Hepatocyte (in vitro differentiated cells): ENCODE measurements at regions not wholly inside any gene's neighbourhood (a gene's known extent, or its start where the extent isn't known, plus 50 kb on each side); places are given as distances from the start of the nearest gene placed in this dataset.

Experiments
- DNase-seq: peaks from one replicate; pipeline ENCODE4 v3.0.0-alpha.2; 2016; ENCODE audit warnings: low spot score
- H2AFZ ChIP-seq: fragments of 200-600 bp; sonication (generic); 2 replicates; pipeline ENCODE4 v1.6.0; 2016; ENCODE audit warnings: antibody characterized with exemption, mild to moderate bottlenecking
- H3K27ac ChIP-seq: fragments of 200-600 bp; sonication (generic); 2 replicates; pipeline ENCODE4 v1.5.1; 2016; ENCODE audit warnings: mild to moderate bottlenecking
- H3K27me3 ChIP-seq: fragments of 200-600 bp; sonication (generic); 2 replicates; pipeline ENCODE4 v1.6.1; 2016
- H3K36me3 ChIP-seq: fragments of 200-600 bp; sonication (generic); replicated peaks from 2 replicates; pipeline ENCODE4 v1.5.1; 2016; ENCODE audit warnings: low read depth; ENCODE audit not compliant: insufficient read depth
- H3K4me1 ChIP-seq: fragments of 200-600 bp; sonication (generic); 2 replicates; pipeline ENCODE4 v1.5.1; 2016; ENCODE audit warnings: mild to moderate bottlenecking, moderate library complexity; ENCODE audit not compliant: insufficient read depth
- H3K4me2 ChIP-seq: fragments of 200-600 bp; sonication (generic); 2 replicates; pipeline ENCODE4 v1.6.0; 2016
- H3K4me3 ChIP-seq: fragments of 200-600 bp; sonication (generic); 2 replicates; pipeline ENCODE4 v1.5.1; 2016; ENCODE audit warnings: mild to moderate bottlenecking
- H3K79me2 ChIP-seq: fragments of 200-600 bp; sonication (generic); 2 replicates; pipeline ENCODE4 v1.6.0; 2017; ENCODE audit warnings: mild to moderate bottlenecking
- H3K9me2 ChIP-seq: fragments of 200-600 bp; sonication (generic); replicated peaks from 2 replicates; pipeline ENCODE4 v1.6.0; 2017; ENCODE audit warnings: mild to moderate bottlenecking; ENCODE audit not compliant: insufficient read depth
- H3K9me3 ChIP-seq: fragments of 200-600 bp; sonication (generic); 2 replicates; pipeline ENCODE4 v1.5.1; 2016; ENCODE audit warnings: low read depth, mild to moderate bottlenecking
- H4K20me1 ChIP-seq: fragments of 200-600 bp; sonication (generic); 2 replicates; pipeline ENCODE4 v1.6.0; 2016; ENCODE audit warnings: mild to moderate bottlenecking; ENCODE audit not compliant: insufficient read depth, poor library complexity, severe bottlenecking
- EZH2 ChIP-seq: fragments of 200-600 bp; sonication (generic); IDR thresholded peaks from 2 replicates; pipeline ENCODE4 v1.6.1; 2016; ENCODE audit warnings: antibody characterized with exemption, mild to moderate bottlenecking, borderline replicate concordance
- EZH2phosphoT487 ChIP-seq: fragments of 200-600 bp; sonication (generic); IDR thresholded peaks from one replicate; pipeline ENCODE4 v1.6.1; 2018; ENCODE audit warnings: antibody characterized with exemption, mild to moderate bottlenecking, low read depth, moderate library complexity; ENCODE audit not compliant: unreplicated experiment, severe bottlenecking
- WGBS: methylation state at CpG from one replicate; pipeline ENCODE4 v1.1.6; 2016; ENCODE audit warnings: low lambda C conversion rate; ENCODE audit errors: missing lambda C conversion rate; 5-methylcytosine and 5-hydroxymethylcytosine counted together
- TF ChIP-seq, protein P1 (sequence below): fragments of 200-600 bp; sonication (generic); IDR thresholded peaks from 2 replicates; pipeline ENCODE4 v1.5.1; 2016; ENCODE audit warnings: antibody characterized with exemption, mild to moderate bottlenecking; ENCODE audit not compliant: poor library complexity

DNA sequence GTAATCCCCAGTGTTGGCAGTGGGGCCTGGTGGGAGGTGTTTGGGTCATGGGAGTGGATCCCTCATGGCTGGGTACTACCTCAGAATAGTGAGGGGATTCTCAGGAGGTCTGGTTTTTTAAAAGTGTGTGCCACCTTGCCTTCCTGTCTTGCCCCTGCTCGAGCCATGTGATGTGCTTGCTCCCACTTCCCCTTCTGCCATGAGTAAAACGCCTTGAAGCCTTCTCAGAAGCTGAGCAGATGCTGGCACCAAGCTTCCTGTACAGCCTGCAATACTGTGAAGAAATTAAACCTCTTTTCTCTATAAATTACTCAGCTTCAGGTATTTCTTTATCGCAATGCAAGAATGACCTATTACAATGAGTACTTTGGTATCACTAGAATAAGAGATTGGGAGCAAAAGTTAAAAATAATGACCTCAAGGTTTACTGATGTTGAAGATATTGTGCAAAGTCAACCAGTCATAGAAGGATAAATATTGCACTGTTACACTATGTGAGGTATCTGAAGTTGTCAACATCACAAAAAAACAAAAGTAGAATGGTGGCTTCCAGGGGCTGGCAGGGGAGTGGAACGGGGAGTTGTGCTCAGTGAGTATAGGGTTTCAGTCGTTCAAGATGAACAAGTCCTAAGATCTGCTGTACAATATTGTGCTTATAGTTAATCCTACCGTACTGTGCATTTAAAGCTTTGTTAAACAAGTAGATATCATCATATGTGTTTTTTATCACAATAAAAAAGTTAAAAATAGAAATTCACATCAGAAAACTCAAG, 938.3 kb upstream of the CNTNAP5 start:
- Histone ChIP-seq H3K79me2 (no peaks in the 10 kb centered on the region), H3K9me2 (no peaks in the 10 kb centered on the region), H3K4me3 (no peak overlapping the region), H3K27ac (no peak overlapping the region), H2AFZ (no peak overlapping the region), H3K4me1 (no peaks in the 10 kb centered on the region), H3K9me3 (no peaks in the 10 kb centered on the region), H3K36me3 (no peaks in the 10 kb centered on the region), H4K20me1 (no peaks in the 10 kb centered on the region), H3K4me2 (no peak overlapping the region), H3K27me3 (no peaks in the 10 kb centered on the region)
- no peak for DNase-seq
- TF ChIP-seq EZH2phosphoT487, result no peak
- TF ChIP-seq, protein P1, sequence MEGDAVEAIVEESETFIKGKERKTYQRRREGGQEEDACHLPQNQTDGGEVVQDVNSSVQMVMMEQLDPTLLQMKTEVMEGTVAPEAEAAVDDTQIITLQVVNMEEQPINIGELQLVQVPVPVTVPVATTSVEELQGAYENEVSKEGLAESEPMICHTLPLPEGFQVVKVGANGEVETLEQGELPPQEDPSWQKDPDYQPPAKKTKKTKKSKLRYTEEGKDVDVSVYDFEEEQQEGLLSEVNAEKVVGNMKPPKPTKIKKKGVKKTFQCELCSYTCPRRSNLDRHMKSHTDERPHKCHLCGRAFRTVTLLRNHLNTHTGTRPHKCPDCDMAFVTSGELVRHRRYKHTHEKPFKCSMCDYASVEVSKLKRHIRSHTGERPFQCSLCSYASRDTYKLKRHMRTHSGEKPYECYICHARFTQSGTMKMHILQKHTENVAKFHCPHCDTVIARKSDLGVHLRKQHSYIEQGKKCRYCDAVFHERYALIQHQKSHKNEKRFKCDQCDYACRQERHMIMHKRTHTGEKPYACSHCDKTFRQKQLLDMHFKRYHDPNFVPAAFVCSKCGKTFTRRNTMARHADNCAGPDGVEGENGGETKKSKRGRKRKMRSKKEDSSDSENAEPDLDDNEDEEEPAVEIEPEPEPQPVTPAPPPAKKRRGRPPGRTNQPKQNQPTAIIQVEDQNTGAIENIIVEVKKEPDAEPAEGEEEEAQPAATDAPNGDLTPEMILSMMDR, result no peak
- TF ChIP-seq EZH2, result no peak
- WGBS, result 54% methylated on average over 6 of the region's 6 CpGs

DNA sequence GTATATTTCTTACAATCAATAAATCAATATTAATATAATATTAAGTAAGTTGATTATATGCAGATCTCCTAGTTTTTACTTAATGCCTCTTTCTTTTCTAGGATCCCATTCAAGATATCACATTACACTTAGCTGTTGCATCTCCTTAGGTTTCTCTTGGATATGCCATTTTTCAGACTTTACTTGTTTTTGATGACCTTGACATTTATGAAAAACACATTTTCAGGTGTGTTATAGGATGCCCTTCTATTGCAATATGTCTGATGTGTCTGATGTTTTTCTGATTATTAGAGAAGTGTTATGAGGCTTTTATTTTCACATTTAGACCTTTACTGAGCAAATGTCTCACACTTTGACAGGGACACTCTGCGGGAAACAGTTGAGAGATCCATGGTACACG, 933.6 kb upstream of the CNTNAP5 start:
- Histone ChIP-seq H3K79me2 (no peaks in the 10 kb centered on the region), H4K20me1 (no peaks in the 10 kb centered on the region)
- no peak for DNase-seq

DNA sequence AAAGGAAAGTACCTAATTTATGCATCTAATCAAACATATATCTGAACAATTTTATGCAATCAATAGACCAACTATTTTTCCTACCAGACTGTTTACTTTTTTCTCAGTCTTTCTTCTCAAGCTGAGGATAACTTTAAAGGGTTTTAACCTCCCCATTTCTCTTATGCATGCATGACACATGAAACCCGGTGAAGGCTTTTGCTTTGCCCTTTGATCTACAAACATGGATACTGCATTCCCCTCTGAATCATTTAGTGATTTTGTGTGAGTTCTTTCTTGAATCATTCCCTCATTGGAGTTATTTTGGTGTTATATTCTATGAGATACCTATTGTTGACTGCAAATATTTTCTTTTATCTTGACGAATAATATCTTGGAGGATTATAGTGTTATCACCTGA, 931.9 kb upstream of the CNTNAP5 start:
- Histone ChIP-seq H3K27ac (no peak overlapping the region), H3K4me2 (no peak overlapping the region), H2AFZ (no peak overlapping the region), H3K4me1 (no peaks in the 10 kb centered on the region), H3K79me2 (no peaks in the 10 kb centered on the region), H3K4me3 (no peak overlapping the region), H4K20me1 (no peaks in the 10 kb centered on the region), H3K36me3 (no peaks in the 10 kb centered on the region), H3K27me3 (no peaks in the 10 kb centered on the region), H3K9me3 (no peaks in the 10 kb centered on the region), H3K9me2 (no peaks in the 10 kb centered on the region)
- TF ChIP-seq, protein P1, result no peak
- TF ChIP-seq EZH2, result no peak
- TF ChIP-seq EZH2phosphoT487, result no peak
- no peak for DNase-seq
- 48% methylated on average over 2 of the region's 2 CpGs for WGBS

More for the DNA sequence above, 933.6 kb upstream of the CNTNAP5 start:
- H3K4me2 ChIP-seq, result no peak overlapping the region
- H2AFZ ChIP-seq, result no peak overlapping the region
- 97% methylated on average over 2 of the region's 2 CpGs for WGBS
- no peaks in the 10 kb centered on the region for H3K36me3 ChIP-seq
- no peaks in the 10 kb centered on the region for H3K4me1 ChIP-seq
- no peaks in the 10 kb centered on the region for H3K9me3 ChIP-seq
- TF ChIP-seq EZH2phosphoT487 (no peak), EZH2 (no peak)
- TF ChIP-seq, protein P1, result no peak
- no peaks in the 10 kb centered on the region for H3K27me3 ChIP-seq
- no peak overlapping the region for H3K27ac ChIP-seq
- no peaks in the 10 kb centered on the region for H3K9me2 ChIP-seq
- no peak overlapping the region for H3K4me3 ChIP-seq
